WERI-Rb-1 (cell line): ENCODE measurements at regions not wholly inside any gene's neighbourhood (a gene's known extent, or its start where the extent isn't known, plus 50 kb on each side); places are given as distances from the start of the nearest gene placed in this dataset.
"Not testable (repeated sequence)": the region's sequence is repeated elsewhere in the genome, so short reads cannot be mapped to it uniquely, and the experiment has no call there.

ENCODE experiments used
- DNase-seq: peaks from one replicate; pipeline ENCODE4 v3.0.0-alpha.2; 2020
- H3K27ac ChIP-seq: fragments of 250-450 bp; sonication (Bioruptor Pico); 2 replicates; pipeline ENCODE4 v1.5.1; 2020; ENCODE audit warnings: mild to moderate bottlenecking, moderate library complexity
- H3K27me3 ChIP-seq: fragments of 250-450 bp; sonication (Bioruptor Pico); 2 replicates; pipeline ENCODE4 v1.5.1; 2021; ENCODE audit warnings: mild to moderate bottlenecking, low read depth, moderate library complexity; ENCODE audit not compliant: insufficient read depth, severe bottlenecking
- H3K36me3 ChIP-seq: fragments of 250-450 bp; sonication (Bioruptor Pico); 2 replicates; pipeline ENCODE4 v1.5.1; 2020; ENCODE audit warnings: mild to moderate bottlenecking, moderate library complexity
- H3K4me3 ChIP-seq: 2 replicates; pipeline ENCODE4 v1.5.1; 2011; ENCODE audit warnings: low read depth, mild to moderate bottlenecking, control low read depth, low read length
- H3K9me3 ChIP-seq: fragments of 250-450 bp; sonication (Bioruptor Pico); 2 replicates; pipeline ENCODE4 v1.5.1; 2021; ENCODE audit warnings: mild to moderate bottlenecking, moderate library complexity; ENCODE audit not compliant: severe bottlenecking
- TF ChIP-seq, protein P1 (sequence below): IDR thresholded peaks from 2 replicates; pipeline ENCODE4 v1.5.1; 2011; ENCODE audit warnings: low read depth, mild to moderate bottlenecking, control low read depth, inconsistent platforms, low read length

- Histone ChIP-seq H3K9me3 (peaks cover 9% of the 10 kb centered on the region), H3K4me3 (no peak overlapping the region), H3K36me3 (no peaks in the 10 kb centered on the region), H3K27me3 (no peaks in the 10 kb centered on the region), H3K27ac (peak overlapping the region; percentile 46)
- peak; percentile 84 for DNase-seq
- TF ChIP-seq, protein P1, sequence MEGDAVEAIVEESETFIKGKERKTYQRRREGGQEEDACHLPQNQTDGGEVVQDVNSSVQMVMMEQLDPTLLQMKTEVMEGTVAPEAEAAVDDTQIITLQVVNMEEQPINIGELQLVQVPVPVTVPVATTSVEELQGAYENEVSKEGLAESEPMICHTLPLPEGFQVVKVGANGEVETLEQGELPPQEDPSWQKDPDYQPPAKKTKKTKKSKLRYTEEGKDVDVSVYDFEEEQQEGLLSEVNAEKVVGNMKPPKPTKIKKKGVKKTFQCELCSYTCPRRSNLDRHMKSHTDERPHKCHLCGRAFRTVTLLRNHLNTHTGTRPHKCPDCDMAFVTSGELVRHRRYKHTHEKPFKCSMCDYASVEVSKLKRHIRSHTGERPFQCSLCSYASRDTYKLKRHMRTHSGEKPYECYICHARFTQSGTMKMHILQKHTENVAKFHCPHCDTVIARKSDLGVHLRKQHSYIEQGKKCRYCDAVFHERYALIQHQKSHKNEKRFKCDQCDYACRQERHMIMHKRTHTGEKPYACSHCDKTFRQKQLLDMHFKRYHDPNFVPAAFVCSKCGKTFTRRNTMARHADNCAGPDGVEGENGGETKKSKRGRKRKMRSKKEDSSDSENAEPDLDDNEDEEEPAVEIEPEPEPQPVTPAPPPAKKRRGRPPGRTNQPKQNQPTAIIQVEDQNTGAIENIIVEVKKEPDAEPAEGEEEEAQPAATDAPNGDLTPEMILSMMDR: no peak
These were observed 124.0 kb downstream of the MDH1 start for GRCh38 chr2:63712748-63713147.

DNA sequence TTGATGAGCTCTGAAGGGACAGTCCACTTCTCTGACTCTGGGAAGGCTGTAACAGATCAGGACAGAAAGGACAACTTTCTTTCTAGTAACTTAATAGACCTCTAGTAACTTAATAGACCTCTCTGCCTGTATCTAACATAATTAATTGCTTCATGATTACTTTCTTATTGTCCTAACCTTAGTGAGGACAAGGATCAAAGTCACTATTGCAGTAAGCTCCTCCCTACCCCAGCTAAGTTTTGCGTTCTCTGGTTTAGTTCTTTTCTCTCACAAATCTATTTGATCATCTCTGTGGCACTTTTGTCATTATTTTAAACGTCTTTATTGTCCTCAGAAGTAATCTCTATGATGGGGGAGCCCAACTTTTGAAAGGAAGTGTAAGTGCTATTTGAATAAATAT is 125.5 kb upstream of the UGP2 start:
- no peak overlapping the region for H3K27ac ChIP-seq
- no peak overlapping the region for H3K4me3 ChIP-seq
- H3K9me3 ChIP-seq: peaks cover 2% of the 10 kb centered on the region
- DNase-seq: no peak
- H3K36me3 ChIP-seq: no peaks in the 10 kb centered on the region
- TF ChIP-seq, protein P1: no peak
- no peaks in the 10 kb centered on the region for H3K27me3 ChIP-seq

GRCh38 chr2:63719052-63719451 is 122.6 kb upstream of the UGP2 start:
- H3K36me3 ChIP-seq: no peaks in the 10 kb centered on the region
- H3K27me3 ChIP-seq: no peaks in the 10 kb centered on the region
- no peak overlapping the region for H3K27ac ChIP-seq
- H3K4me3 ChIP-seq: no peak overlapping the region
- TF ChIP-seq, protein P1: no peak
- DNase-seq: no peak
- H3K9me3 ChIP-seq: peaks cover 2% of the 10 kb centered on the region

DNA sequence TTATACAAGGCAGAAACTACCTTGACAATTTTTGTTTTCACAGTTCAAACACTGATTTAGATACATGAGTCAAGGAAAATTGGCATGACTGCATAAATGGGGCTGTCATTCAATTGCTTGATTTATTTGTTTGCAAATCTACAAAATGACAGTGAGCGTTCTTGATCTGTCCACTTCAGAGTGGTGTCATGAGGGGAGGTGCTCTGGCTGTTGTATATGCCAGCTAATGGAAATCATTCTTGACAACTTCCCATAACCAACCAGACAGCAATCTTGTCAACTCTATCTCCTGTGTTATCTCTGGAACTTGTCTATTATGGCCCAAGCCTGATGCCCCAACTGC is 120.6 kb upstream of the UGP2 start:
- DNase-seq: no peak
- TF ChIP-seq, protein P1: no peak
- no peaks in the 10 kb centered on the region for H3K27me3 ChIP-seq
- H3K9me3 ChIP-seq: peaks cover 7% of the 10 kb centered on the region
- no peaks in the 10 kb centered on the region for H3K36me3 ChIP-seq
- no peak overlapping the region for H3K27ac ChIP-seq
- H3K4me3 ChIP-seq: no peak overlapping the region

GRCh38 chr2:63722284-63722683 is 119.4 kb upstream of the UGP2 start:
- DNase-seq, H3K27me3 ChIP-seq, H3K4me3 ChIP-seq, H3K9me3 ChIP-seq, H3K36me3 ChIP-seq, H3K27ac ChIP-seq: not testable (repeated sequence)

DNA sequence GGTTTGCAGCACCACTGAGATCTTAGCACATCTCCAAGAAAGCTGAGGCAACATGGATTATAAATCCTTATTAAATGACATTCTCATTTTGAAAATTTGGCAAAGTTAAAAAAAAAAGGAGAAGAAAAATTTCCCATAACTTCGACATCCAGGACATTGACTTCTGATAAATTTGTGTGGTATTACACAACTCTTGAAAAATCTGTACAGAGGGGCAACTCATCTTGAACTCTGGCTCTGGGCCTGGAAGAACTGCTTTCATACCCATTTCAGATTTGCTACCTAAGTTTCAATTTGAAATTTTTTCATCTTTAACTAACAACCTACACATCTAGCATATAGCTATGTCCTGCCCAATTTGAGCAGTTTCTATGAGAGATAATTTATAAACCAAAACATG is 118.0 kb upstream of the UGP2 start:
- Histone ChIP-seq H3K36me3 (no peaks in the 10 kb centered on the region), H3K4me3 (no peak overlapping the region), H3K27me3 (no peaks in the 10 kb centered on the region), H3K27ac (no peak overlapping the region), H3K9me3 (peaks cover 7% of the 10 kb centered on the region)
- TF ChIP-seq, protein P1: no peak
- DNase-seq: no peak

GRCh38 chr2:63725212-63725611 is 116.5 kb upstream of the UGP2 start:
- not testable (repeated sequence) for H3K27ac ChIP-seq

More at GRCh38 chr2:63725212-63725611, 116.5 kb upstream of the UGP2 start:
- H3K36me3 ChIP-seq, H3K4me3 ChIP-seq, H3K27me3 ChIP-seq, H3K9me3 ChIP-seq, DNase-seq: not testable (repeated sequence)
